ENCODE measurements at regions not wholly inside any gene's neighbourhood (a gene's known extent, or its start where the extent isn't known, plus 50 kb on each side); places are given as distances from the start of the nearest gene placed in this dataset.

- intact Hi-C loops (cut with DNase I) = no loop called here
- Histone ChIP-seq H3K27me3 (no peaks in the 10 kb centered on the region), H3K4me3 (no peak overlapping the region), H3K36me3 (no peaks in the 10 kb centered on the region), H3K9me3 (no peaks in the 10 kb centered on the region), H3K4me1 (no peaks in the 10 kb centered on the region), H3K27ac (no peak overlapping the region)
- DNase-seq (ENCODE audit: extremely low spot score in 2 of 2) = no peak
- TF ChIP-seq POLR2AphosphoS5 (IDR thresholded peaks at IDR 0.05; ENCODE audit: insufficient read depth in 1 of 2, low read depth in 1 of 2) (no peak), POLR2A (IDR thresholded peaks at IDR 0.05) (no peak), CTCF (IDR thresholded peaks at IDR 0.05) (no peak)
Measured at GRCh38 chr11:115581871-115582639, 77.8 kb upstream of the CADM1 start.

- Histone ChIP-seq H3K4me3 (no peak overlapping the region), H3K9me3 (no peaks in the 10 kb centered on the region), H3K36me3 (no peaks in the 10 kb centered on the region), H3K4me1 (no peaks in the 10 kb centered on the region), H3K27ac (no peak overlapping the region), H3K27me3 (no peaks in the 10 kb centered on the region)
- intact Hi-C loops (cut with DNase I) = no loop called here
- TF ChIP-seq POLR2AphosphoS5 (IDR thresholded peaks at IDR 0.05; ENCODE audit: insufficient read depth in 1 of 2, low read depth in 1 of 2) = no peak
- TF ChIP-seq CTCF (IDR thresholded peaks at IDR 0.05) = no peak
- TF ChIP-seq POLR2A (IDR thresholded peaks at IDR 0.05) = no peak
- DNase-seq (ENCODE audit: extremely low spot score in 2 of 2) = no peak
Measured at GRCh38 chr11:115580927-115581680, 76.9 kb upstream of the CADM1 start.

GRCh38 chr11:115580416-115580815 lies 76.2 kb upstream of the CADM1 start:
- no peak overlapping the region for H3K27ac ChIP-seq
- H3K4me3 ChIP-seq = no peak overlapping the region
- H3K36me3 ChIP-seq = no peaks in the 10 kb centered on the region
- no peaks in the 10 kb centered on the region for H3K9me3 ChIP-seq
- H3K4me1 ChIP-seq = no peaks in the 10 kb centered on the region
- TF ChIP-seq POLR2A (IDR thresholded peaks at IDR 0.05) (no peak), CTCF (IDR thresholded peaks at IDR 0.05) (no peak), POLR2AphosphoS5 (IDR thresholded peaks at IDR 0.05; ENCODE audit: insufficient read depth in 1 of 2, low read depth in 1 of 2) (no peak)
- no peaks in the 10 kb centered on the region for H3K27me3 ChIP-seq
- intact Hi-C loops (cut with DNase I) = no loop called here
- no peak for DNase-seq (ENCODE audit: extremely low spot score in 2 of 2)

- no peak for DNase-seq (ENCODE audit: extremely low spot score in 2 of 2)
- Histone ChIP-seq H3K27ac (no peak overlapping the region), H3K9me3 (no peaks in the 10 kb centered on the region), H3K4me1 (no peaks in the 10 kb centered on the region), H3K36me3 (no peaks in the 10 kb centered on the region), H3K27me3 (no peaks in the 10 kb centered on the region), H3K4me3 (no peak overlapping the region)
- TF ChIP-seq POLR2A (IDR thresholded peaks at IDR 0.05) = no peak
- TF ChIP-seq POLR2AphosphoS5 (IDR thresholded peaks at IDR 0.05; ENCODE audit: insufficient read depth in 1 of 2, low read depth in 1 of 2) = no peak
- no peak for TF ChIP-seq CTCF (IDR thresholded peaks at IDR 0.05)
- intact Hi-C loops (cut with DNase I) = no loop called here
Measured at GRCh38 chr11:115579181-115579825, 75.1 kb upstream of the CADM1 start.
